ENCODE measurements at regions not wholly inside any gene's neighbourhood (a gene's known extent, or its start where the extent isn't known, plus 50 kb on each side); places are given as distances from the start of the nearest gene placed in this dataset.

- Mint-ChIP-seq H3K9me3 (no peaks in the 10 kb centered on the region), H3K4me1 (no peaks in the 10 kb centered on the region), H3K36me3 (no peaks in the 10 kb centered on the region), H3K4me3 (no peak overlapping the region), H3K27me3 (peaks cover 1% of the 10 kb centered on the region), H3K27ac (no peak overlapping the region)
These were observed 145.1 kb upstream of the RAI14 start for GRCh38 chr5:34511063-34511462.

- no peak overlapping the region for H3K27ac Mint-ChIP-seq
- no peaks in the 10 kb centered on the region for H3K4me1 Mint-ChIP-seq
- peaks cover 1% of the 10 kb centered on the region for H3K27me3 Mint-ChIP-seq
- H3K36me3 Mint-ChIP-seq, result no peaks in the 10 kb centered on the region
- H3K4me3 Mint-ChIP-seq, result no peak overlapping the region
- no peaks in the 10 kb centered on the region for H3K9me3 Mint-ChIP-seq
These were observed 144.6 kb upstream of the RAI14 start for GRCh38 chr5:34511481-34511880.

- H3K4me3 Mint-ChIP-seq, result no peak overlapping the region
- no peaks in the 10 kb centered on the region for H3K36me3 Mint-ChIP-seq
- no peak overlapping the region for H3K27ac Mint-ChIP-seq
- no peaks in the 10 kb centered on the region for H3K9me3 Mint-ChIP-seq
- H3K27me3 Mint-ChIP-seq, result peaks cover 3% of the 10 kb centered on the region
- no peaks in the 10 kb centered on the region for H3K4me1 Mint-ChIP-seq
These were observed 144.2 kb upstream of the RAI14 start for GRCh38 chr5:34511915-34512314.

GRCh38 chr5:34516166-34516565, 140.0 kb upstream of the RAI14 start:
- no peak overlapping the region for H3K27ac Mint-ChIP-seq
- no peaks in the 10 kb centered on the region for H3K9me3 Mint-ChIP-seq
- peaks cover 5% of the 10 kb centered on the region for H3K27me3 Mint-ChIP-seq
- no peaks in the 10 kb centered on the region for H3K4me1 Mint-ChIP-seq
- no peaks in the 10 kb centered on the region for H3K36me3 Mint-ChIP-seq
- no peak overlapping the region for H3K4me3 Mint-ChIP-seq

- Mint-ChIP-seq H3K4me1 (no peaks in the 10 kb centered on the region), H3K36me3 (no peaks in the 10 kb centered on the region), H3K27me3 (peaks cover 5% of the 10 kb centered on the region), H3K9me3 (no peaks in the 10 kb centered on the region), H3K27ac (no peak overlapping the region), H3K4me3 (no peak overlapping the region)
These were observed 139.4 kb upstream of the RAI14 start for GRCh38 chr5:34516686-34517085.

GRCh38 chr5:34517249-34517648, 138.9 kb upstream of the RAI14 start:
- Mint-ChIP-seq H3K36me3 (no peaks in the 10 kb centered on the region), H3K9me3 (no peaks in the 10 kb centered on the region), H3K27ac (no peak overlapping the region), H3K4me3 (no peak overlapping the region), H3K4me1 (no peaks in the 10 kb centered on the region), H3K27me3 (peaks cover 7% of the 10 kb centered on the region)

- H3K27me3 Mint-ChIP-seq, result peaks cover 5% of the 10 kb centered on the region
- H3K27ac Mint-ChIP-seq, result no peak overlapping the region
- H3K4me1 Mint-ChIP-seq, result no peaks in the 10 kb centered on the region
- no peaks in the 10 kb centered on the region for H3K9me3 Mint-ChIP-seq
- no peaks in the 10 kb centered on the region for H3K36me3 Mint-ChIP-seq
- H3K4me3 Mint-ChIP-seq, result no peak overlapping the region
These were observed 136.5 kb upstream of the RAI14 start for GRCh38 chr5:34519489-34520220.

- Mint-ChIP-seq H3K4me3 (no peak overlapping the region), H3K36me3 (no peaks in the 10 kb centered on the region), H3K4me1 (no peaks in the 10 kb centered on the region), H3K9me3 (no peaks in the 10 kb centered on the region), H3K27me3 (peaks cover 5% of the 10 kb centered on the region), H3K27ac (no peak overlapping the region)
These were observed 134.4 kb upstream of the RAI14 start for GRCh38 chr5:34521628-34522290.

GRCh38 chr5:34522599-34523386, 133.3 kb upstream of the RAI14 start:
- H3K9me3 Mint-ChIP-seq, result no peaks in the 10 kb centered on the region
- H3K4me3 Mint-ChIP-seq, result no peak overlapping the region
- no peaks in the 10 kb centered on the region for H3K4me1 Mint-ChIP-seq
- H3K27ac Mint-ChIP-seq, result no peak overlapping the region
- H3K27me3 Mint-ChIP-seq, result peaks cover 1% of the 10 kb centered on the region
- no peaks in the 10 kb centered on the region for H3K36me3 Mint-ChIP-seq

- no peaks in the 10 kb centered on the region for H3K9me3 Mint-ChIP-seq
- peaks cover 1% of the 10 kb centered on the region for H3K27me3 Mint-ChIP-seq
- no peak overlapping the region for H3K27ac Mint-ChIP-seq
- no peaks in the 10 kb centered on the region for H3K36me3 Mint-ChIP-seq
- no peak overlapping the region for H3K4me3 Mint-ChIP-seq
- no peaks in the 10 kb centered on the region for H3K4me1 Mint-ChIP-seq
These were observed 132.8 kb upstream of the RAI14 start for GRCh38 chr5:34523387-34523726.

- Mint-ChIP-seq H3K27me3 (peaks cover 1% of the 10 kb centered on the region), H3K9me3 (no peaks in the 10 kb centered on the region), H3K27ac (no peak overlapping the region), H3K4me1 (no peaks in the 10 kb centered on the region), H3K36me3 (no peaks in the 10 kb centered on the region), H3K4me3 (no peak overlapping the region)
These were observed 132.0 kb upstream of the RAI14 start for GRCh38 chr5:34524123-34524522.

GRCh38 chr5:34525761-34526160, 130.4 kb upstream of the RAI14 start:
- no peaks in the 10 kb centered on the region for H3K4me1 Mint-ChIP-seq
- H3K27ac Mint-ChIP-seq, result no peak overlapping the region
- H3K9me3 Mint-ChIP-seq, result no peaks in the 10 kb centered on the region
- peaks cover 1% of the 10 kb centered on the region for H3K27me3 Mint-ChIP-seq
- no peak overlapping the region for H3K4me3 Mint-ChIP-seq
- H3K36me3 Mint-ChIP-seq, result no peaks in the 10 kb centered on the region

GRCh38 chr5:34526682-34527305, 129.3 kb upstream of the RAI14 start:
- peaks cover 1% of the 10 kb centered on the region for H3K27me3 Mint-ChIP-seq
- no peaks in the 10 kb centered on the region for H3K9me3 Mint-ChIP-seq
- no peak overlapping the region for H3K4me3 Mint-ChIP-seq
- H3K27ac Mint-ChIP-seq, result no peak overlapping the region
- H3K36me3 Mint-ChIP-seq, result no peaks in the 10 kb centered on the region
- no peaks in the 10 kb centered on the region for H3K4me1 Mint-ChIP-seq

GRCh38 chr5:34529581-34530331, 126.4 kb upstream of the RAI14 start:
- H3K4me1 Mint-ChIP-seq, result no peaks in the 10 kb centered on the region
- H3K4me3 Mint-ChIP-seq, result no peak overlapping the region
- H3K36me3 Mint-ChIP-seq, result no peaks in the 10 kb centered on the region
- no peak overlapping the region for H3K27ac Mint-ChIP-seq
- no peaks in the 10 kb centered on the region for H3K9me3 Mint-ChIP-seq
- no peaks in the 10 kb centered on the region for H3K27me3 Mint-ChIP-seq

GRCh38 chr5:34530637-34531036, 125.5 kb upstream of the RAI14 start:
- Mint-ChIP-seq H3K27me3 (no peaks in the 10 kb centered on the region), H3K27ac (no peak overlapping the region), H3K36me3 (no peaks in the 10 kb centered on the region), H3K4me1 (no peaks in the 10 kb centered on the region), H3K9me3 (no peaks in the 10 kb centered on the region), H3K4me3 (no peak overlapping the region)
